HEK293 (cell line): ENCODE measurements at regions not wholly inside any gene's neighbourhood (a gene's known extent, or its start where the extent isn't known, plus 50 kb on each side); places are given as distances from the start of the nearest gene placed in this dataset.

ENCODE experiments used
- CTCF ChIP-seq: fragments of 450-650 bp; formaldehyde crosslinking; IDR thresholded peaks from 2 replicates; pipeline ENCODE4 v1.5.1; 2016; ENCODE audit warnings: missing biosample characterization, missing genetic modification characterization
- PBX3 ChIP-seq: sonication (generic); formaldehyde crosslinking; IDR thresholded peaks from 2 replicates; pipeline ENCODE4 v1.8.1; 2022; ENCODE audit warnings: mild to moderate bottlenecking, moderate library complexity, missing genetic modification reagents
- ZEB2 ChIP-seq: fragments of 450-650 bp; formaldehyde crosslinking; IDR thresholded peaks from 2 replicates; pipeline ENCODE4 v1.5.1; 2016; ENCODE audit warnings: missing biosample characterization, missing genetic modification characterization
- ZNF768 ChIP-seq: fragments of 450-650 bp; formaldehyde crosslinking; IDR thresholded peaks from 2 replicates; pipeline ENCODE4 v1.5.1; 2018; ENCODE audit warnings: missing biosample characterization, mild to moderate bottlenecking, missing genetic modification characterization
- ZNF777 ChIP-seq: fragments of 450-650 bp; formaldehyde crosslinking; IDR thresholded peaks from 2 replicates; pipeline ENCODE4 v1.5.1; 2017; ENCODE audit warnings: missing biosample characterization, missing genetic modification characterization, borderline replicate concordance

GRCh38 chr3:82521657-82522056 is 760.2 kb upstream of the GBE1 start:
- TF ChIP-seq ZNF777 (tag by site-specific recombination) = no peak
- no peak for TF ChIP-seq CTCF (tag by site-specific recombination)
- no peak for TF ChIP-seq ZNF768 (tag by site-specific recombination)
- TF ChIP-seq PBX3 = no peak
- no peak for TF ChIP-seq ZEB2
